SIG-M5 (cell line): ENCODE measurements at regions not wholly inside any gene's neighbourhood (a gene's known extent, or its start where the extent isn't known, plus 50 kb on each side); places are given as distances from the start of the nearest gene placed in this dataset.

ENCODE experiments used
- DNase-seq: peaks from one replicate; lab custom pipeline; 2025; lab: John Stamatoyannopoulos, UW

- no peak for DNase-seq
Measured at GRCh38 chr5:30050056-30050815, 1143.2 kb upstream of the CDH6 start.

DNA sequence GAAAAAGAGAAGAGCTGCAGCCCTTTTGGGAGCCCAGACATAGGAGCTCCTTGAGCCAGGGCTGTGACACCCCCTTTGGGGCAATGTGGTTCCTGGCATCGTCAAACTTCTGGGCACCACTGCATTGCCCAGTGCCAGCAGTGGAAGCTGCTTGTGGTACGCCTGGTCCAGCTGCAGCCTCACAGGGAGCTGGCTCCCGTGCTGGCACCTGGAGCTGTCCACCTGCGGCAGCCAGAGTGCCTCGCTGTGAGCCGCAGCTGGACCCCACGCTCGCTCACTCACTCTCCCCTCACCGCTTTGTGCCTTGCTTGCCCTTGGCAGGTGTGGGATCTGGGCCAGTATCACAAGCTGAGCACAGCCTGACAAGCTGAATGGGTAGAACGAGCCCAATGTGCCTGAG, 1150.8 kb upstream of the CDH6 start:
- DNase-seq, result no peak

- no peak for DNase-seq
Measured at GRCh38 chr5:30041831-30042385, 1151.6 kb upstream of the CDH6 start.

DNA sequence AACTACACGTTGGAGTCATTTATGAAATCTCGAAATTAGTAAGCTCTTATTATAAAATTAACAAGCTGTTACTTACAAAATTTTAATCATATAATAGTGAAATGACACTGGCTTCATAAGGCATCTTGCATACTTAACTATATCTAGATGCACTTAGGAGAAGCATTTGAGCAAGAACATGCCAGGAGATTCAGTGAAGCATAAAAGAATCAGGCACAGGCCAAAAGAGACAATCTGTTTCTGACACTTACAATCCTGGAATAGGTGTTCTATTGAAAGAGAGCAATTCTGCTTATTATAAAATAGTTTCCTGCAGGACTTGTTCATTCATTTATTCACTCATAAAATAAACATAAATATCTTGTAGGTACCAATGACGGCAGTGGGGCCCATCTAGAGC, 1152.2 kb upstream of the CDH6 start:
- no peak for DNase-seq

DNA sequence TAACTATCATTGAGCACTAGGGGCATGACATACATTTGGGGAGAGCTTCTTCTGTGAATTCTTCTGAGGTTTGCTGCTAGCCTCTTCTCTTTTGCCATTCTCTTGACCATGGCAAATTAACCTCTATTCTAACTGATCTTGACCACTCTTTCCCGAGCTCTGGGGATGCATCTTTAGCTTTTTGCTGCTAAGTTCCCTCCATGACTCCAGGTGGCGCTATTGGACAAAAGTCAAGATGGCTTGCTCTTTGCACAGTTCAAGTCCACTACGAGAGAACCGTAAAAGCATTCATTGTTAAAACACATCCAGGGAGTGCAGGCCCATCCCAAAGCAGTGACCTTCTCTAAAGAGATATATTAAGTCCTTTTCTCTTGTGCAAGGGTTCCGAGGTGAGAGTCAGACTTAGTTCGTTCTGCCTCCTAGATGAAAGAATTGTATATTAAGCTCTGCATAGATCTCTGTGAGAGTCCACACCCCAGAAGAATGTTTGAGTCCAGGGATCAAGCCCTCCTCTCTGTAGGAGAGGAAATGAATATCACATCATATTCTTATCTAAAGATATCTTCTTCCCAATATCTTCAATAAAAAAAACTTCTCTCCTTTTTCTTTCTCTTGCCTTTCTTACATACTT, 1152.9 kb upstream of the CDH6 start:
- no peak for DNase-seq

DNA sequence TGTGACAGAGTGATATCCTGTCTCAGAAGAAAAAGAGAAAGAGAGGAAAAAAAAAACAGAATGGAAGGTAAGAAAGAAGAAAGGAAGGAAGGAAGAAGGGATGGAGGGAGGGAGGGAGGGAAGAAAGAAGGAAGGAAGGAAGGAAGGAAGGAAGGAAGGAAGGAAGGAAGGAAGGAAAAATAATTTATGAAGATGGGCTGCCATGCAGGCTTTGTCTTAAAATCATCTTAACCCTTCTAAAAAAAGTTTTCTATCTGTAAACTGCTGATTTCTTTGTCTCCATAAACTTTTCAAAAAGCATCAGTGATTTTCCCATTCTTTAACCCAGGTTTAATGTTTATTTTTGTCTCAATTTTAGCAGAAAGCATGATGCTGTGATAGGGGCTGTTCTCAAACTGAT, 1154.1 kb upstream of the CDH6 start:
- no peak for DNase-seq

DNA sequence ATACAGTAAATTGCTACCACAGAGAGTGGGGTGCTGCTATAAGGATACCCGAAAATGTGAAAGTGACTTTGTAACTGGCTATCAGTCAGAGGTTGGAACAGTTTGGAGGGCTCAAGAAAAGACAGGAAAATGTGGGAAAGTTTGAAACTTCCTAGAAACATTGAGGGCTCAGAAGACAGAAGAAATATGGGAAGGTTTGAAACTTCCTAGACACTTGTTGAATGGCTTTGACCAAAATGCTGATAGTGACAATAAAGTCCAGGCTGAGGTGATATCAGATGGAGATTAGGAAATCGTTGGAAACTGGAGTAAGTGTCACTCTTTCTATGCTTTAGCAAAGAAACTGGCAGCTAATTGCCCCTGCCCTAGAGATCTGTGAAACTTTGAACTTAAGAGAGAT, 1158.6 kb upstream of the CDH6 start:
- no peak for DNase-seq

DNA sequence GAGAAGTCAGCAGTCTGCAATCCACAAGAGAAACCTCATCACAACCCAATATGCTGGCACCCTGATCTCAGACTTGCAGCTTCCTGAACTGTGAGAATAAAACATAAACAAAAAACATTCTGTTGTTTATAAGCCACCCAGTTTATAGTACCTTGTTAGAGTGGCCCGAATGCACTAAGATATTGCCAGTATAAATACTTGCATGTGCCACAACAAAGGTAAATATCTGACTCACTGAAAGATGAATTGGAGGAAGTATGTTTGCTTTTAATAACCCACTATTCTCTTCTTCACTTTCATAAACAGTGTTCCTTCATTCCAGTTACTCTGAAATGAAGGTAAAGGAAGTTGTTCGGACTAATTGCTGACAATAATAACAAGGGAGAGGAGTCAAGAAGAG, 1163.4 kb upstream of the CDH6 start:
- no peak for DNase-seq

- DNase-seq, result no peak
Measured at GRCh38 chr5:30001826-30002225, 1191.7 kb upstream of the CDH6 start.

- no peak for DNase-seq
Measured at GRCh38 chr5:30000231-30000630, 1193.3 kb upstream of the CDH6 start.

- DNase-seq, result no peak
Measured at GRCh38 chr5:29995154-29995553, 1198.3 kb upstream of the CDH6 start.

DNA sequence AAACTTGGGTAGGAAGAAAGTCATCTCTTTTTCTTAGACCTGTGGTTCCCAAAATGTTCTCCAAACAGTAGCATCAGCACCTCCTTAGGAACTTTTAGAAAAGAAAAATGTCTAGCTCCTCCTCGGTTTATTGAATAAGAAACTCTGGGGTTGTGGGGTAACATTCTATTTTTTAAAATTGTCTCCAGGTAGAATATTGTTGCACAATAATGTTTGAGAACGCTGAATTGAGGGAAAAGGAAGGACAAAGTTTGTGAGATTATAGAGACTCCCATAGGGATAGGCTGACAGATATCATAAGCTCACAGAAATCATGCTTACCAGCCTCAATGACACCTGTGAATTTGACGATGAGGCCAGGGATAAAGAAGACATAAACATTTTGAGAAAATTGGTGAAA, 1199.0 kb upstream of the CDH6 start:
- no peak for DNase-seq

GRCh38 chr5:29993286-29993685, 1200.2 kb upstream of the CDH6 start:
- DNase-seq, result no peak

DNA sequence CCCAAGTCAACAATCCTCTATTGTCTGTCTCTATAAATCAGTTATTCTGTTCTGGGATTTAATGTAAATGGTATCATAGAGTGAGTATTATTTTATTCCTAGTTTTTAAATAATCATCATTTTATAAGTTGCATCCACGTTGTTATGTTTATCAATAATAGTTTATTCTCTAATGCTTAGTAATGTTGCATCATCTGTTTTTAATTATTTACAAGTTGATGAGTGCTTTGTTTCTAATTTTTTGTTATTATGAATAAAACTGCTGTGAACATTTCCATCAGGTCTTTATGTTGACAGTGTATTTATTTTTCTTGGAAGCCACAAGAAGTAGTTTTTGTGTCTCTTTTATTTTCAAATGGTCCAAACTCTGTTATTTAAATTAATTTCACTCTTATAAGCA, 1201.2 kb upstream of the CDH6 start:
- DNase-seq, result no peak

DNA sequence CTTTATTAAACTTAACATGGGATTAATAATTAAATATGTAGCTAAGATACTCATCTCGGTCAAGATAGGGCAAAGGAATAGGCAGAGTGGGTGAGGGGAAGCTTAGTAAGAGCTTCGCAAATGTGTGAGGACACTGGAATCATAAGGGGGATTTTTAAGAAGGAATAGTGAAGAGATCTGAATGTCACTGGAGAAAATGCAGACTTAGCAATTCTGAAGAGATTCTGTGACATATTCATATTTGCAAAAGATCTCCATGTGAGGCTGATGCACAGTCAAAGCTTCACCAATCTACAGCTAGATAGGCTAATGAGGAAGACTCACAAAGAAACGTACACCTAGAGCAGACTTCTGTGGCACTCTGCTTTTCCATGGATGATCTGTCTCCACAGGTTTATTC, 1202.8 kb upstream of the CDH6 start:
- no peak for DNase-seq

DNA sequence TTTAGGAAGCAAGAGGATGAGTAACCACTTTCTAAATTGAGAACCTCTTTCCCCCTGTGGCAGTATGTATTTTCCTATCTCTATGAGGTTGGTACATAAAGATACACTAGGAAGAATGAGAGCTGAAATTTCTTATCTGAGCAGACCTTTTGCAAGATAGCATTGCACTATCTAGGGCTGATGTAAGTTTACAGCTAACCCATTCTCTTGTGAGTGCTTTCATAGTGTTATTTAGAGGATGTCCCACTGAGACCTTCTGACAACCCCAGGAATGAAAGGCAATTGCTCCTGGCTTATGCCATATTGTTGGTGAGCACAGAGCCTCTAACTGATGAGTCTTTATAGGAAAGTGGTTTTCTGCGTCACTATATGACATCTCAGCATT, 1209.3 kb upstream of the CDH6 start:
- no peak for DNase-seq

- DNase-seq, result no peak
Measured at GRCh38 chr5:29983528-29984155, 1209.8 kb upstream of the CDH6 start.

DNA sequence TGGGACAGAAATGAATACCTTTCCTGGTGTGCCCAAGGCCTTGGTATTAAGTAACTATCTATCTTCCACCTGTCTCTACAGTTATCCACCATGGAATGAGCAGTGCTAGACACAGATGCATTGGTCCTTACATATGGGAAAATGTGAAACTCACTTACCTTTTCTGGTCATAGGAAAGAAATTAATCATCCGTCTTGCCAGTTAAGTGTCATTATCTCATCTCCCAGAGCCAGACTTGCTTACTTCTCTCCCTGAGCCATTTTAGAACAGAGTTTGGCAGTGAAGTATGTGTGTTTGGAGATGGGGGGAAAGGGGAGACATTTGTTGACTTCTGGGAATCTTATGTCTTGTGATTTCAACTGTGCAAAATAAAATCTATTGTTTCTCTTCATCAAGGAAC, 1211.0 kb upstream of the CDH6 start:
- DNase-seq, result no peak

DNA sequence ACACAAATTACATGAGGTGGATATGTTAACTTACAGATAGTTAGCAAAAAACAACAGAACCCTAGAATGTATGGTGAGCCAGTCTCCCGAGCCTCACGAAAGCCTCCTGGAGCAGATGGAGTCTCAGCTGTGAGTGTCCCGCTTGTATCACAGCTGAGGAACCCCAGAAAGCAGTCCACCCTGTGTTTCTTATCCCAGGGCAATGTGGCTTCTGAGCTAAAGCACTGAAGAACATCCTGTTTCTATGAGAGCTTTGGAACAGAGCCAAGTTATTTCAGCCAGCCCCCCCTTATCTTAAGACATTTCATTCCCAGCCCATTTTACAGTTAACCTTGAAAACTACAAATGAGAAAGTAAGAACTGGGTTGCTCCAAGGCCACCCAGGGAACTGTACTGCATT, 1220.9 kb upstream of the CDH6 start:
- DNase-seq, result no peak

GRCh38 chr5:29963956-29964355, 1229.5 kb upstream of the CDH6 start:
- no peak for DNase-seq

DNA sequence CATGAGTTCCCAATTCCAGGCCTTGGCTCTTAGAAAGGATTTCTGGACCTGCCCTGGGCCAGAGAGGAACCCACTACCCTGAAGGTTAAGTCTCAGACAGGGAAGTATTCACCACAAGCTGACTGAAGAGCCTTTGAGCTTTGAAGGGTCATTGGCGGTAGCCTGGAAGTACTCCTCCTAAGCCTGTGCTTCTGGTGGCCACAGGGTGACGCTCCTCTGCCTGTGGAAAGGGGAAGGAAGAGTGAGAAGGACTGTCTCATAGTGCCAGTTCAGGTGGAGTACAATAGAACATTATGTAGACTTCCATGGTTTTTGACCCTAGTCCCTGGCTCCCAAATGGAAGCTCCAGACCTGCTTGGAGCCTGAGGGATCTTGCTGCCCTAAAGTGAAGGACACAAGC, 1233.2 kb upstream of the CDH6 start:
- no peak for DNase-seq

DNA sequence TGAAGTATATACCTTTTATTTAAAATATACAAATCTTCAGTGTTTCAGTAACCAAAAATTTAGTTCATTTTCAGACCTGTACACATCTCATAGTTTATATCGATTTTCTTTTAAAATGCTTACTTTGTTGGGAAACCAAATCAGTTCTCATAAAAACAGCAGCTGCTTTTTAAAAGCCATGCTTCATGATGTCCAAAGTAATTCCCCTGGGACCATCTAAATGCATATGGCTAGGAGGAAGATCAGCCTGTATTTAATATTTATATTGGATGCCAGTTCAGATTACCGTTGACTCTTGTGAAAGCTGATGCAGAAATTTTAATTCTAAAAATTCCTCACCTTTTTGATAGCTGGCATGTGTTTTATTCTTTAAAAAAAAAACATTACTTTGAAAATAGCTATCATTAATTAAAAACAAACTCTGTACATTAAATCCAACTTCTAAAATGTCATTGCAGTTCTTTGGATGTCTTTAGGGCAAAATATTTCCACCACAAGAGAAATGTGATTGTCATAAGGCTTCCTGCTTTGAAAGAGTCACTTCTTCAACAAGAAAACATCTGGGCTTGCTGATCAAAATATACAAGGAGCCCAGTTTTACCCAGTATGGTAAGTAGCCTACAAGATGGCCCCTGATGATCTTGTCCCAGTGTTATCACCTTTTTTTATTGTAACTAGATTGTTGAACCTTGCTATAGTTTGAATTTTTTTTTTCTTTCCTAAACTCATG, 1242.9 kb upstream of the CDH6 start:
- no peak for DNase-seq
